K562 (cell line): ENCODE measurements at regions not wholly inside any gene's neighbourhood (a gene's known extent, or its start where the extent isn't known, plus 50 kb on each side); places are given as distances from the start of the nearest gene placed in this dataset.

ENCODE experiments used
- CHD7 ChIP-seq: fragments of 200-600 bp; sonication (generic); IDR thresholded peaks from one replicate; pipeline ENCODE4 v1.6.1; 2012; ENCODE audit warnings: mild to moderate bottlenecking, low read depth, low read length, inconsistent platforms
- L3MBTL2 ChIP-seq: fragments of 450-650 bp; IDR thresholded peaks from 2 replicates; pipeline ENCODE4 v1.6.1; 2016; ENCODE audit warnings: mild to moderate bottlenecking, moderate library complexity
- ZC3H4 ChIP-seq: sonication (generic); formaldehyde crosslinking; IDR thresholded peaks from 2 replicates; pipeline ENCODE4 v1.9.0; 2021; ENCODE audit warnings: missing genetic modification reagents, borderline replicate concordance

GRCh38 chr10:35872671-35873070, 230.6 kb upstream of the FZD8 start (continued):
- TF ChIP-seq L3MBTL2 (no peak), ZC3H4 (no peak), CHD7 (no peak)
